Stimulated activated naive CD8-positive, alpha-beta T cell treated with anti-CD3 and anti-CD28 coated beads, Interleukin-15, amount 100 ng/mL, for 72 hours (primary cell): ENCODE measurements at regions not wholly inside any gene's neighbourhood (a gene's known extent, or its start where the extent isn't known, plus 50 kb on each side); places are given as distances from the start of the nearest gene placed in this dataset.
"Not testable (repeated sequence)": the region's sequence is repeated elsewhere in the genome, so short reads cannot be mapped to it uniquely, and the experiment has no call there.

Source experiments
- ATAC-seq: fragments of 150-1000 bp; cut with Tn5 transposase; 2 replicates; pipeline ENCODE4 v1.10.0; 2021; ENCODE audit warnings: mild to moderate bottlenecking, moderate library complexity
- DNase-seq, 2 donors: peaks; one replicate each; pipeline ENCODE4 v3.0.0; 2021 to 2022
- H3K27ac Mint-ChIP-seq, 2 donors: one replicate each; pipeline ENCODE4 v1.8.0; 2022; ENCODE audit warnings: mild to moderate bottlenecking in 2 of 2, mixed read lengths in 2 of 2, moderate library complexity in 2 of 2
- H3K27me3 Mint-ChIP-seq: one replicate; pipeline ENCODE4 v1.8.0; 2022; ENCODE audit warnings: mixed read lengths
- H3K4me1 Mint-ChIP-seq: one replicate; pipeline ENCODE4 v1.8.0; 2022; ENCODE audit warnings: mild to moderate bottlenecking, mixed read lengths
- H3K4me3 Mint-ChIP-seq, 2 donors: one replicate each; pipeline ENCODE4 v1.8.0; 2022; ENCODE audit warnings: mild to moderate bottlenecking in 2 of 2, mixed read lengths in 2 of 2, moderate library complexity in 1 of 2
- H3K9me3 Mint-ChIP-seq, 2 donors: one replicate each; pipeline ENCODE4 v1.8.0; 2022; ENCODE audit warnings: mixed read lengths in 2 of 2

GRCh38 chr9:67461796-67462757 is 396.7 kb upstream of the ANKRD20A1 start:
- not testable (repeated sequence) for H3K4me3 Mint-ChIP-seq, H3K27me3 Mint-ChIP-seq, H3K4me1 Mint-ChIP-seq, H3K9me3 Mint-ChIP-seq, H3K27ac Mint-ChIP-seq, DNase-seq, ATAC-seq

- not testable (repeated sequence) for H3K4me3 Mint-ChIP-seq, H3K27me3 Mint-ChIP-seq, H3K9me3 Mint-ChIP-seq, H3K4me1 Mint-ChIP-seq, DNase-seq, H3K27ac Mint-ChIP-seq, ATAC-seq
These were observed 405.8 kb upstream of the ANKRD20A1 start for GRCh38 chr9:67452941-67453340.

- not testable (repeated sequence) for H3K4me1 Mint-ChIP-seq, H3K27ac Mint-ChIP-seq, DNase-seq, H3K9me3 Mint-ChIP-seq, H3K27me3 Mint-ChIP-seq, ATAC-seq, H3K4me3 Mint-ChIP-seq
These were observed 416.4 kb upstream of the ANKRD20A1 start for GRCh38 chr9:67442313-67442712.

- not testable (repeated sequence) for H3K4me1 Mint-ChIP-seq, H3K9me3 Mint-ChIP-seq, DNase-seq, H3K4me3 Mint-ChIP-seq, H3K27ac Mint-ChIP-seq, ATAC-seq, H3K27me3 Mint-ChIP-seq
These were observed 421.7 kb upstream of the ANKRD20A1 start for GRCh38 chr9:67437011-67437410.

GRCh38 chr9:67424881-67425280 is 432.5 kb upstream of the SPATA31A3 start:
- not testable (repeated sequence) for H3K4me3 Mint-ChIP-seq, ATAC-seq, DNase-seq, H3K27ac Mint-ChIP-seq, H3K9me3 Mint-ChIP-seq, H3K4me1 Mint-ChIP-seq, H3K27me3 Mint-ChIP-seq

GRCh38 chr9:67423049-67423728 is 430.8 kb upstream of the SPATA31A3 start:
- H3K27me3 Mint-ChIP-seq, H3K4me1 Mint-ChIP-seq, ATAC-seq, DNase-seq, H3K4me3 Mint-ChIP-seq, H3K9me3 Mint-ChIP-seq, H3K27ac Mint-ChIP-seq: not testable (repeated sequence)

- H3K27me3 Mint-ChIP-seq, H3K4me1 Mint-ChIP-seq, H3K9me3 Mint-ChIP-seq, H3K27ac Mint-ChIP-seq, ATAC-seq, H3K4me3 Mint-ChIP-seq, DNase-seq: not testable (repeated sequence)
These were observed 426.2 kb upstream of the SPATA31A3 start for GRCh38 chr9:67418496-67419079.

GRCh38 chr9:67417341-67417983 is 425.1 kb upstream of the SPATA31A3 start:
- H3K4me1 Mint-ChIP-seq, H3K27ac Mint-ChIP-seq, H3K4me3 Mint-ChIP-seq, H3K27me3 Mint-ChIP-seq, DNase-seq, ATAC-seq, H3K9me3 Mint-ChIP-seq: not testable (repeated sequence)

GRCh38 chr9:67416639-67417038 is 424.3 kb upstream of the SPATA31A3 start:
- H3K4me3 Mint-ChIP-seq, H3K4me1 Mint-ChIP-seq, H3K27ac Mint-ChIP-seq, DNase-seq, H3K27me3 Mint-ChIP-seq, ATAC-seq, H3K9me3 Mint-ChIP-seq: not testable (repeated sequence)

- ATAC-seq, H3K4me3 Mint-ChIP-seq, H3K27me3 Mint-ChIP-seq, H3K27ac Mint-ChIP-seq, H3K9me3 Mint-ChIP-seq, DNase-seq, H3K4me1 Mint-ChIP-seq: not testable (repeated sequence)
These were observed 418.4 kb upstream of the SPATA31A3 start for GRCh38 chr9:67410606-67411220.

- not testable (repeated sequence) for H3K27me3 Mint-ChIP-seq, H3K4me1 Mint-ChIP-seq, H3K27ac Mint-ChIP-seq, DNase-seq, H3K4me3 Mint-ChIP-seq, ATAC-seq, H3K9me3 Mint-ChIP-seq
These were observed 411.4 kb upstream of the SPATA31A3 start for GRCh38 chr9:67403739-67404138.

GRCh38 chr9:67397731-67398130 is 405.4 kb upstream of the SPATA31A3 start:
- not testable (repeated sequence) for H3K4me3 Mint-ChIP-seq, H3K27me3 Mint-ChIP-seq, H3K9me3 Mint-ChIP-seq, H3K4me1 Mint-ChIP-seq, ATAC-seq, H3K27ac Mint-ChIP-seq, DNase-seq

GRCh38 chr9:67394782-67395181 is 402.4 kb upstream of the SPATA31A3 start:
- not testable (repeated sequence) for H3K4me3 Mint-ChIP-seq, H3K27me3 Mint-ChIP-seq, H3K4me1 Mint-ChIP-seq, H3K9me3 Mint-ChIP-seq, H3K27ac Mint-ChIP-seq, DNase-seq, ATAC-seq

GRCh38 chr9:67394038-67394437 is 401.7 kb upstream of the SPATA31A3 start:
- not testable (repeated sequence) for H3K27me3 Mint-ChIP-seq, H3K4me3 Mint-ChIP-seq, ATAC-seq, H3K9me3 Mint-ChIP-seq, H3K4me1 Mint-ChIP-seq, H3K27ac Mint-ChIP-seq, DNase-seq

- not testable (repeated sequence) for H3K9me3 Mint-ChIP-seq, H3K27ac Mint-ChIP-seq
These were observed 377.3 kb upstream of the SPATA31A3 start for GRCh38 chr9:67369664-67370063.

More at GRCh38 chr9:67369664-67370063, 377.3 kb upstream of the SPATA31A3 start:
- ATAC-seq, H3K27me3 Mint-ChIP-seq, DNase-seq, H3K4me1 Mint-ChIP-seq, H3K4me3 Mint-ChIP-seq: not testable (repeated sequence)
